ENCODE measurements at regions not wholly inside any gene's neighbourhood (a gene's known extent, or its start where the extent isn't known, plus 50 kb on each side); places are given as distances from the start of the nearest gene placed in this dataset.

DNA sequence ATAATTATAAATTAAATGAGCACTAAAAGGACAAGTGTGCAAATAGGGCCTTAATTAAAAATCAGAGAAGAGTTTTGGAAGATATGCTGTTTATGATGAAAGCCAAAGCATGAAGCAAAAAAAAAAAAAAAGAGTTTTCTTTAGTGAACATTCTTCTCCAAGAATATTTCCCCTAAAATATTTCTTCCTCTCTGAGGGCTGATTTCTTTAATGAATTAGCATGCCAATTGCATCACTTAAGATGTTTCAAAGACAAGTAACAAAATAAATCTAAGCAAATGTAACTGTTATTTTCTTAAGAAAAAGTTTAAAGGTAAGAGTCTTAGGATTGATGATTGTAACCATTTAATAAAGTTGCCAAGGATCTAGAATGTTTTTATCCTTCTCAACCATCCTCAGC, 81.6 kb upstream of the MPDZ start:
- H3K4me2 ChIP-seq (ENCODE audit: low read depth, low read length), result no peak overlapping the region
- H4K20me1 ChIP-seq (ENCODE audit: insufficient read depth, low read length), result no peaks in the 10 kb centered on the region
- no peak overlapping the region for H3K4me3 ChIP-seq (ENCODE audit: low read length)
- no peaks in the 10 kb centered on the region for H3F3A ChIP-seq (ENCODE audit: insufficient read depth, low read length)
- no peak for DNase-seq
- H3K9ac ChIP-seq (ENCODE audit: low read length), result no peak overlapping the region
- no peak overlapping the region for H2AFZ ChIP-seq (ENCODE audit: low read length)
- no peaks in the 10 kb centered on the region for H3K36me3 ChIP-seq (replicated peaks; ENCODE audit: insufficient read depth, low read length)
- H3K9me2 ChIP-seq (replicated peaks; ENCODE audit: insufficient read depth, low read length), result no peaks in the 10 kb centered on the region
- no peak overlapping the region for H3K27ac ChIP-seq (ENCODE audit: low read length)
- no peaks in the 10 kb centered on the region for H3K27me3 ChIP-seq (replicated peaks; ENCODE audit: insufficient read depth, low read length)
- no peaks in the 10 kb centered on the region for H3K4me1 ChIP-seq (ENCODE audit: low read length)
- H3K79me2 ChIP-seq (ENCODE audit: low read length), result no peaks in the 10 kb centered on the region
- TF ChIP-seq, protein P1, sequence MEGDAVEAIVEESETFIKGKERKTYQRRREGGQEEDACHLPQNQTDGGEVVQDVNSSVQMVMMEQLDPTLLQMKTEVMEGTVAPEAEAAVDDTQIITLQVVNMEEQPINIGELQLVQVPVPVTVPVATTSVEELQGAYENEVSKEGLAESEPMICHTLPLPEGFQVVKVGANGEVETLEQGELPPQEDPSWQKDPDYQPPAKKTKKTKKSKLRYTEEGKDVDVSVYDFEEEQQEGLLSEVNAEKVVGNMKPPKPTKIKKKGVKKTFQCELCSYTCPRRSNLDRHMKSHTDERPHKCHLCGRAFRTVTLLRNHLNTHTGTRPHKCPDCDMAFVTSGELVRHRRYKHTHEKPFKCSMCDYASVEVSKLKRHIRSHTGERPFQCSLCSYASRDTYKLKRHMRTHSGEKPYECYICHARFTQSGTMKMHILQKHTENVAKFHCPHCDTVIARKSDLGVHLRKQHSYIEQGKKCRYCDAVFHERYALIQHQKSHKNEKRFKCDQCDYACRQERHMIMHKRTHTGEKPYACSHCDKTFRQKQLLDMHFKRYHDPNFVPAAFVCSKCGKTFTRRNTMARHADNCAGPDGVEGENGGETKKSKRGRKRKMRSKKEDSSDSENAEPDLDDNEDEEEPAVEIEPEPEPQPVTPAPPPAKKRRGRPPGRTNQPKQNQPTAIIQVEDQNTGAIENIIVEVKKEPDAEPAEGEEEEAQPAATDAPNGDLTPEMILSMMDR (IDR thresholded peaks at IDR 0.05; ENCODE audit: low read length), result no peak
- no peak for TF ChIP-seq EZH2 (optimal IDR thresholded peaks at IDR 0.05; ENCODE audit: low read depth, low read length)
- no peak for TF ChIP-seq EZH2phosphoT487 (IDR thresholded peaks at IDR 0.05; ENCODE audit: low read length)
- H3K9me3 ChIP-seq (replicated peaks; ENCODE audit: insufficient read depth, low read length), result no peaks in the 10 kb centered on the region

DNA sequence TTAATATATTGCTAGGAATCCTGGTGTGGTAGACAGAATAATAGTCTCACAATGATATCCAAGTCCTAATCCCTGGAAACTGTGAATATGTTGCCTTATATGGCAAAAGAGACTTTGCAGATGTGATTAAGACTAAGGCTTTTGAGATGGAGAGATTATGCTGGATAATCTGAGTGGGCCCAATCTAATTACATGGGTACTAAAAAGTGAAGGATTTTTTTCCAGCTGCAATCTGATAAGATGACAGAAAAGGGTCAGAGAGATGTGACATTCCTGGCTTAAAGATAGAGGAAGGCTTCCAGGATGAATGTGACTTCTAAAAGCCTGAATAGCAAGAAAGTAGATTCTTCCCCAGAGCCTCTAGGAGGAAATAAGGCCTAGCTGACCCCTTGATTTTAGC, 80.7 kb upstream of the MPDZ start:
- H3K9ac ChIP-seq (ENCODE audit: low read length), result no peak overlapping the region
- DNase-seq, result no peak
- H3K9me2 ChIP-seq (replicated peaks; ENCODE audit: insufficient read depth, low read length), result no peaks in the 10 kb centered on the region
- no peaks in the 10 kb centered on the region for H3K79me2 ChIP-seq (ENCODE audit: low read length)
- no peaks in the 10 kb centered on the region for H3F3A ChIP-seq (ENCODE audit: insufficient read depth, low read length)
- H3K9me3 ChIP-seq (replicated peaks; ENCODE audit: insufficient read depth, low read length), result no peaks in the 10 kb centered on the region
- H2AFZ ChIP-seq (ENCODE audit: low read length), result no peak overlapping the region
- TF ChIP-seq EZH2phosphoT487 (IDR thresholded peaks at IDR 0.05; ENCODE audit: low read length) (no peak), EZH2 (optimal IDR thresholded peaks at IDR 0.05; ENCODE audit: low read depth, low read length) (no peak)
- TF ChIP-seq, protein P1 (IDR thresholded peaks at IDR 0.05; ENCODE audit: low read length), result no peak
- no peaks in the 10 kb centered on the region for H3K4me1 ChIP-seq (ENCODE audit: low read length)
- H3K27ac ChIP-seq (ENCODE audit: low read length), result no peak overlapping the region
- no peaks in the 10 kb centered on the region for H4K20me1 ChIP-seq (ENCODE audit: insufficient read depth, low read length)
- H3K4me2 ChIP-seq (ENCODE audit: low read depth, low read length), result no peak overlapping the region
- H3K36me3 ChIP-seq (replicated peaks; ENCODE audit: insufficient read depth, low read length), result no peaks in the 10 kb centered on the region
- H3K4me3 ChIP-seq (ENCODE audit: low read length), result no peak overlapping the region
- H3K27me3 ChIP-seq (replicated peaks; ENCODE audit: insufficient read depth, low read length), result no peaks in the 10 kb centered on the region

DNA sequence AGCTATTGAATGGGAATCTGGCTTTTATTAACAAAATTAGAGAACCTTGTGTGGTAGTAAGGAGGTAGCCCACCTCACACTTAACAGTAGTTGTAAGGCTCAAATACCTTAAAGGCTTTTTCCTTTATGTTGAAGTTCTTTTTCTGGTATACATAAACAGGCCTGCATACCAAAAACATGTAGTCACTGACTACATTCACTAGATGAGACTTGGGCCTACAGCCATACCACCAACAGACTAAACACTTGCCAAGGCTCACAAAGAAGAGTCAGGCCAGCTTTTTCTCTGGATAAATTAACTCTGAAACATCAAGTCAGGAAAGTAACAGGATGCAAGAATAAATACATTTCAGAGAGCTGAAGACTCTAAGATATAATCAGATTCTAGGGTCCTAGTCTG, 78.6 kb upstream of the MPDZ start:
- H3K9me3 ChIP-seq (replicated peaks; ENCODE audit: insufficient read depth, low read length), result no peaks in the 10 kb centered on the region
- TF ChIP-seq, protein P1 (IDR thresholded peaks at IDR 0.05; ENCODE audit: low read length), result no peak
- TF ChIP-seq EZH2 (optimal IDR thresholded peaks at IDR 0.05; ENCODE audit: low read depth, low read length) (no peak), EZH2phosphoT487 (IDR thresholded peaks at IDR 0.05; ENCODE audit: low read length) (no peak)
- H3K4me3 ChIP-seq (ENCODE audit: low read length), result no peak overlapping the region
- H3K4me1 ChIP-seq (ENCODE audit: low read length), result no peaks in the 10 kb centered on the region
- H4K20me1 ChIP-seq (ENCODE audit: insufficient read depth, low read length), result no peaks in the 10 kb centered on the region
- no peaks in the 10 kb centered on the region for H3F3A ChIP-seq (ENCODE audit: insufficient read depth, low read length)
- H3K36me3 ChIP-seq (replicated peaks; ENCODE audit: insufficient read depth, low read length), result no peaks in the 10 kb centered on the region
- no peak overlapping the region for H2AFZ ChIP-seq (ENCODE audit: low read length)
- no peak for DNase-seq
- no peaks in the 10 kb centered on the region for H3K79me2 ChIP-seq (ENCODE audit: low read length)
- H3K9ac ChIP-seq (ENCODE audit: low read length), result no peak overlapping the region
- H3K27me3 ChIP-seq (replicated peaks; ENCODE audit: insufficient read depth, low read length), result no peaks in the 10 kb centered on the region
- H3K4me2 ChIP-seq (ENCODE audit: low read depth, low read length), result no peak overlapping the region
- no peaks in the 10 kb centered on the region for H3K9me2 ChIP-seq (replicated peaks; ENCODE audit: insufficient read depth, low read length)
- H3K27ac ChIP-seq (ENCODE audit: low read length), result no peak overlapping the region
